GM23338 (cell line): ENCODE measurements at regions not wholly inside any gene's neighbourhood (a gene's known extent, or its start where the extent isn't known, plus 50 kb on each side); places are given as distances from the start of the nearest gene placed in this dataset.

Experiments
- ATAC-seq: fragments of 200-7000 bp; cut with Tn5 transposase; 3 replicates; pipeline ENCODE4 v1.9.1; 2020
- DNase-seq: peaks from one replicate; pipeline ENCODE4 v3.0.0-alpha.2; 2015; ENCODE audit warnings: low spot score
- H2AFZ ChIP-seq: fragments of 200-600 bp; sonication (generic); 2 replicates; pipeline ENCODE4 v1.8.0; 2016; ENCODE audit warnings: antibody characterized with exemption, mild to moderate bottlenecking, moderate library complexity
- H3F3A ChIP-seq: fragments of 200-600 bp; sonication (generic); replicated peaks from 2 replicates; pipeline ENCODE4 v1.8.0; 2017; ENCODE audit warnings: antibody characterized with exemption, mixed run types, low read depth
- H3K27ac ChIP-seq: fragments of 200-600 bp; sonication (generic); 2 replicates; pipeline ENCODE4 v1.6.1; 2016; ENCODE audit warnings: low read depth
- H3K27me3 ChIP-seq: fragments of 200-600 bp; sonication (generic); 2 replicates; pipeline ENCODE4 v1.8.0; 2016; ENCODE audit warnings: mild to moderate bottlenecking, mixed run types, moderate library complexity; ENCODE audit not compliant: insufficient read depth
- H3K36me3 ChIP-seq: fragments of 200-600 bp; sonication (generic); 2 replicates; pipeline ENCODE4 v1.8.0; 2016; ENCODE audit warnings: mild to moderate bottlenecking; ENCODE audit not compliant: insufficient read depth
- H3K4me1 ChIP-seq: fragments of 200-600 bp; sonication (generic); 2 replicates; pipeline ENCODE4 v1.8.0; 2016; ENCODE audit warnings: mild to moderate bottlenecking, moderate library complexity; ENCODE audit not compliant: insufficient read depth
- H3K4me2 ChIP-seq: fragments of 200-600 bp; sonication (generic); 2 replicates; pipeline ENCODE4 v1.7.1; 2017; ENCODE audit warnings: mixed run types
- H3K4me3 ChIP-seq: fragments of 200-600 bp; sonication (generic); 2 replicates; pipeline ENCODE4 v1.6.1; 2016; ENCODE audit warnings: mixed run types
- H3K79me2 ChIP-seq: fragments of 200-600 bp; sonication (generic); replicated peaks from 2 replicates; pipeline ENCODE4 v1.8.0; 2017; ENCODE audit warnings: mild to moderate bottlenecking; ENCODE audit not compliant: insufficient read depth
- H3K9me2 ChIP-seq: fragments of 200-600 bp; sonication (generic); 2 replicates; pipeline ENCODE4 v1.8.0; 2017; ENCODE audit not compliant: insufficient read depth
- H4K20me1 ChIP-seq: fragments of 200-600 bp; sonication (generic); replicated peaks from 2 replicates; pipeline ENCODE4 v1.8.0; 2017; ENCODE audit warnings: mild to moderate bottlenecking; ENCODE audit not compliant: insufficient read depth
- H3K27ac Mint-ChIP-seq: 2 replicates; pipeline ENCODE4 v1.8.0; 2020; ENCODE audit warnings: inconsistent platforms, mild to moderate bottlenecking, moderate library complexity, mixed read lengths
- H3K27me3 Mint-ChIP-seq: 3 replicates; pipeline ENCODE4 v1.8.0; 2022; ENCODE audit warnings: low read depth, mild to moderate bottlenecking, moderate library complexity, mixed read lengths, inconsistent platforms; ENCODE audit not compliant: insufficient read depth, poor library complexity
- H3K36me3 Mint-ChIP-seq: 3 replicates; pipeline ENCODE4 v1.8.0; 2021; ENCODE audit warnings: low read depth, mild to moderate bottlenecking, inconsistent platforms, moderate library complexity, mixed read lengths
- H3K4me1 Mint-ChIP-seq: 3 replicates; pipeline ENCODE4 v1.8.0; 2020; ENCODE audit warnings: mild to moderate bottlenecking, inconsistent platforms, mixed read lengths
- H3K4me3 Mint-ChIP-seq: 3 replicates; pipeline ENCODE4 v1.8.0; 2021; ENCODE audit warnings: moderate library complexity, mild to moderate bottlenecking, inconsistent platforms, mixed read lengths
- H3K9me3 Mint-ChIP-seq: 3 replicates; pipeline ENCODE4 v1.8.0; 2020; ENCODE audit warnings: moderate library complexity, mild to moderate bottlenecking, inconsistent platforms, mixed read lengths
- ETS1 ChIP-seq: IDR thresholded peaks from 2 replicates; pipeline ENCODE4 v1.6.1; 2016; ENCODE audit warnings: antibody characterized with exemption
- NANOG ChIP-seq: IDR thresholded peaks from 2 replicates; pipeline ENCODE4 v1.6.1; 2016; ENCODE audit warnings: antibody characterized with exemption, borderline replicate concordance
- REST ChIP-seq: IDR thresholded peaks from one replicate; pipeline ENCODE4 v1.6.1; 2018; ENCODE audit warnings: antibody characterized with exemption; ENCODE audit not compliant: unreplicated experiment
- ZNF114 ChIP-seq: fragments of 250-450 bp; sonication (Bioruptor Pico); IDR thresholded peaks from 2 replicates; pipeline ENCODE4 v1.5.0; 2020; ENCODE audit warnings: mild to moderate bottlenecking, moderate library complexity
- ZNF462 ChIP-seq: fragments of 250-450 bp; sonication (Bioruptor Pico); IDR thresholded peaks from 2 replicates; pipeline ENCODE4 v1.5.0; 2020; ENCODE audit warnings: mild to moderate bottlenecking, moderate library complexity

GRCh38 chr10:90269699-90270098 is 568.3 kb downstream of the KIF20B start (continued):
- TF ChIP-seq ZNF462 (CRISPR knock-in tag), result no peak

GRCh38 chr10:90274721-90275468 is 573.5 kb downstream of the KIF20B start:
- Histone ChIP-seq H4K20me1 (no peaks in the 10 kb centered on the region), H3K27me3 (no peaks in the 10 kb centered on the region), H3K27ac (no peak overlapping the region), H3K36me3 (no peaks in the 10 kb centered on the region), H2AFZ (peak overlapping the region; percentile 83; the same call in 1 of the 2 replicates), H3K9me2 (no peaks in the 10 kb centered on the region), H3K4me2 (no peak overlapping the region), H3F3A (no peaks in the 10 kb centered on the region), H3K4me3 (no peak overlapping the region), H3K4me1 (no peaks in the 10 kb centered on the region), H3K79me2 (no peaks in the 10 kb centered on the region)
- Mint-ChIP-seq H3K4me1 (no peaks in the 10 kb centered on the region; the same call in 2 of the 3 replicates), H3K36me3 (no peaks in the 10 kb centered on the region), H3K4me3 (no peak overlapping the region), H3K27ac (no peak overlapping the region), H3K9me3 (no peaks in the 10 kb centered on the region), H3K27me3 (peaks cover 4% of the 10 kb centered on the region)
- peak; percentile 56; the same call in 2 of the 3 replicates for ATAC-seq
- DNase-seq, result no peak
- TF ChIP-seq ZNF114 (CRISPR knock-in tag) (no peak), NANOG (no peak), ETS1 (no peak), REST (no peak)
